HG02885 (cell line): ENCODE measurements at regions not wholly inside any gene's neighbourhood (a gene's known extent, or its start where the extent isn't known, plus 50 kb on each side); places are given as distances from the start of the nearest gene placed in this dataset.

ENCODE experiments used
- ATAC-seq: cut with Tn5 transposase; IDR thresholded peaks from one replicate; pipeline ENCODE4 v1.9.1; 2021; ENCODE audit warnings: mild to moderate bottlenecking; ENCODE audit not compliant: unreplicated experiment, poor library complexity

GRCh38 chr1:87219141-87219540 is 109.5 kb upstream of the LMO4 start:
- ATAC-seq, result peak; percentile 62

GRCh38 chr1:87219626-87220025 is 109.1 kb upstream of the LMO4 start:
- ATAC-seq, result no peak

- ATAC-seq, result no peak
Measured at GRCh38 chr1:87220993-87221392, 107.7 kb upstream of the LMO4 start.

- no peak for ATAC-seq
Measured at GRCh38 chr1:87224201-87224600, 104.5 kb upstream of the LMO4 start.

- ATAC-seq, result no peak
Measured at GRCh38 chr1:87225171-87225570, 103.5 kb upstream of the LMO4 start.

- peak; percentile 61 for ATAC-seq
Measured at GRCh38 chr1:87226341-87226760, 102.3 kb upstream of the LMO4 start.

GRCh38 chr1:87227651-87228050 is 101.0 kb upstream of the LMO4 start:
- no peak for ATAC-seq

GRCh38 chr1:87230501-87230900 is 98.2 kb upstream of the LMO4 start:
- no peak for ATAC-seq

- no peak for ATAC-seq
Measured at GRCh38 chr1:87231703-87232367, 96.8 kb upstream of the LMO4 start.

GRCh38 chr1:87236585-87236984 is 92.1 kb upstream of the LMO4 start:
- ATAC-seq, result no peak

GRCh38 chr1:87239997-87240605 is 88.6 kb upstream of the LMO4 start:
- ATAC-seq, result no peak

GRCh38 chr1:87240661-87241285 is 87.9 kb upstream of the LMO4 start:
- no peak for ATAC-seq

- no peak for ATAC-seq
Measured at GRCh38 chr1:87242445-87243185, 86.1 kb upstream of the LMO4 start.

GRCh38 chr1:87243573-87243972 is 85.1 kb upstream of the LMO4 start:
- ATAC-seq, result no peak

- ATAC-seq, result no peak
Measured at GRCh38 chr1:87246436-87246835, 82.2 kb upstream of the LMO4 start.

GRCh38 chr1:87249803-87250202 is 78.9 kb upstream of the LMO4 start:
- ATAC-seq, result no peak

- no peak for ATAC-seq
Measured at GRCh38 chr1:87250336-87250735, 78.3 kb upstream of the LMO4 start.

- ATAC-seq, result no peak
Measured at GRCh38 chr1:87252406-87252805, 76.3 kb upstream of the LMO4 start.

GRCh38 chr1:87262688-87263087 is 66.0 kb upstream of the LMO4 start:
- no peak for ATAC-seq

GRCh38 chr1:87263281-87263680 is 65.4 kb upstream of the LMO4 start:
- ATAC-seq, result no peak

GRCh38 chr1:87263785-87264184 is 64.9 kb upstream of the LMO4 start:
- no peak for ATAC-seq
